Activated CD4-positive, alpha-beta T cell treated with anti-CD3 and anti-CD28 coated beads, Interleukin-2, amount 10 ng/mL, durations not matched to agents 7 days and 5 days (primary cell): ENCODE measurements at regions not wholly inside any gene's neighbourhood (a gene's known extent, or its start where the extent isn't known, plus 50 kb on each side); places are given as distances from the start of the nearest gene placed in this dataset.
"Not testable (repeated sequence)": the region's sequence is repeated elsewhere in the genome, so short reads cannot be mapped to it uniquely, and the experiment has no call there.

ENCODE experiments used
- CTCF ChIA-PET: fragments of 350-600 bp; sonication (Branson Sonifier 250); formaldehyde crosslinking; loops from one replicate; lab custom pipeline; 2021; ENCODE audit warnings: antibody characterized with exemption; lab: Charles Lee
- POLR2A ChIA-PET: fragments of 350-600 bp; sonication (Branson Sonifier 250); formaldehyde crosslinking; loops from one replicate; lab custom pipeline; 2021; ENCODE audit warnings: antibody characterized with exemption; lab: Charles Lee
- DNase-seq: peaks from one replicate; pipeline ENCODE4 v3.0.0-alpha.2; 2020
- H3K27ac Mint-ChIP-seq: one replicate; pipeline ENCODE4 v1.8.0; 2021; ENCODE audit warnings: mild to moderate bottlenecking, moderate library complexity, mixed read lengths
- H3K27me3 Mint-ChIP-seq: one replicate; pipeline ENCODE4 v1.8.0; 2021; ENCODE audit warnings: mixed read lengths
- H3K36me3 Mint-ChIP-seq: one replicate; pipeline ENCODE4 v1.8.0; 2021; ENCODE audit warnings: low read depth, mixed read lengths
- H3K4me1 Mint-ChIP-seq: one replicate; pipeline ENCODE4 v1.8.0; 2021; ENCODE audit warnings: mixed read lengths
- H3K4me3 Mint-ChIP-seq: one replicate; pipeline ENCODE4 v1.8.0; 2021; ENCODE audit warnings: mild to moderate bottlenecking, moderate library complexity, mixed read lengths
- H3K9me3 Mint-ChIP-seq: one replicate; pipeline ENCODE4 v1.8.0; 2021; ENCODE audit warnings: mixed read lengths

DNA sequence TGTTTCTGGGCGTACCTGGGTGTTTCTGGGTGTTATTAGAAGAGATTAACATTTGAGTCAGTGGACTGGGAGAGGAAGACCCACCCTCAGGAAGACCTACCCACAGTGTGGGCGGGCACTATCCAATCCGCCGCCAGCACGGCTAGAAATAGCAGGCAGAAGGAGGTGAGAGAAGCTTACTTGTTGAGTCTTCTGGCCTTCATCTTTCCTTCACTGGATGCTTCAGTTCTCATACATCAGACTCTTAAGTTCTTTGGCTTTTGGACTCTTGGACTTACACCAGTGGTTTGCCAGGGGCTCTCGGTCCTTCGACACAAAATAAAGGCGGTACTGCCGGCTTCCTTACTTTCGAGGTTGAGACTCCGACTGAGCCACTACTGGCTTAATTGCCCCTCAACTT is 654.6 kb upstream of the CADM2 start:
- no peak for DNase-seq
- H3K27ac Mint-ChIP-seq = no peak overlapping the region
- CTCF ChIA-PET = no interaction called here
- no peak overlapping the region for H3K4me3 Mint-ChIP-seq
- no peaks in the 10 kb centered on the region for H3K36me3 Mint-ChIP-seq
- H3K9me3 Mint-ChIP-seq = no peaks in the 10 kb centered on the region
- H3K4me1 Mint-ChIP-seq = no peaks in the 10 kb centered on the region
- POLR2A ChIA-PET = no interaction called here
- no peaks in the 10 kb centered on the region for H3K27me3 Mint-ChIP-seq

DNA sequence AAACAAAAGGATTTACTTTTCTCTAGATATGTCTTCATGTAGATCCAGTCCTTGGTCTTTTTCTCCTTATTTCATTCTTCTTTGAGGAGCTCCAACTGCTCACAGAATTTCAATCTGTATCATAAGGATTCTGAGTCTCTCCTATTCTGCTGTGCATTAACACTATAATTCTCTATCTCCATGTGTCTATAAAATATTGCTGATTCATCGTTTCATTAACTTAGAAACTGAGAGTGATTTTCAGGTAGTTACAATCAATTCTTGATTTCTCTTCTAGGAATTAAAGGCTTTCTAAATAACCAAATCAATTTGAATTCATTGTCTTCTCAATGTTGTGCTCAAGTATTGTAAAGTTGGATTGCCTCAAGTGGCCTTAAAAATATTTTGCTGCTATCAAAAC is 651.5 kb upstream of the CADM2 start:
- Mint-ChIP-seq H3K36me3 (no peaks in the 10 kb centered on the region), H3K4me3 (no peak overlapping the region), H3K4me1 (no peaks in the 10 kb centered on the region), H3K27ac (no peak overlapping the region), H3K9me3 (no peaks in the 10 kb centered on the region), H3K27me3 (no peaks in the 10 kb centered on the region)
- ChIA-PET CTCF (no interaction called here), POLR2A (no interaction called here)
- no peak for DNase-seq

DNA sequence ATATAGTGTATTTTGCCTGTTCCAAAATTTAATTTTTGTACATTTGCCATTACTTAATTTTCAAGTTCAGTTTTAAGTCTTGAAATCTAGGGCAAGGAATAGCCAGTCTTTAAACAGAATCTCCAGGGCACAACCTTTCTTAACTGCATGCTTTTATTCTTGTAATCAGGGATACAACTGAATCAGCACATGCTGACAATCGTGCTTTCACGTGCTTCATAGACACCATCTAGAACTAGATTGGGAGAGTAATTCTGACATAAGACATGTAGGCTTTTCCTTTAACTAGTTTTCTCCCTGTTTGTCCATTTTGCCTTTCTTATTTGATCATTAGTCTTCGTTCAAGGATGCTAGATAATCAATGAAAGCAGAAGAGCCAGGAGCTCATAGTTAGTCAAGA is 650.4 kb upstream of the CADM2 start:
- CTCF ChIA-PET = no interaction called here
- Mint-ChIP-seq H3K36me3 (no peaks in the 10 kb centered on the region), H3K27me3 (no peaks in the 10 kb centered on the region), H3K9me3 (no peaks in the 10 kb centered on the region), H3K27ac (no peak overlapping the region), H3K4me3 (no peak overlapping the region), H3K4me1 (no peaks in the 10 kb centered on the region)
- POLR2A ChIA-PET = no interaction called here
- no peak for DNase-seq

DNA sequence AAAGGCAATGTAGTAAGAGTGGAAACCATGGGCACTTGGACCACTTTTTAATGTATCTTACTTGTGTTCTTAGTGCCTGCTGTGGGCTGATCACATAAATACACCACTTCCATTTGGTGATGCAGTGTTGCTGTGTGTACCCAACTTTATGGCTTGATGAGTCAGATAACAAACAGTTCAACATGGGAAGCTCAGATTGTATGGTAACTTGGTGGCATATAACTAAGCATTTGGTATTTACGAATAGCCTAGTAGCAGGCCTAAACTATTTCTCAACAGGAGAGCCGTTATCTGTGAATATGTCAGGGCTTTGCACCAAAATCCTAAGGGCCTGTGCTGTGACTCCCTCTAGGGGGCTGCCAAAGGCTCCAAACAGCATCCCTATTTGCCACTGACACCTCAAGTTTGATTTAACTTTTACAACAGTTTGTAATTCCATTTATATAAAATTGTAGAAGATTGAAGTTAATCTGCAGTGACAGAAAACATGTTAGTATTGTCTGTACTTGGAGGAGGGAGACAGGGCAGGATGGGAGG is 640.4 kb upstream of the CADM2 start:
- ChIA-PET CTCF (no interaction called here), POLR2A (no interaction called here)
- DNase-seq = no peak
- Mint-ChIP-seq H3K4me3 (no peak overlapping the region), H3K4me1 (no peaks in the 10 kb centered on the region), H3K36me3 (no peaks in the 10 kb centered on the region), H3K27me3 (no peaks in the 10 kb centered on the region), H3K9me3 (peaks cover 5% of the 10 kb centered on the region), H3K27ac (no peak overlapping the region)

DNA sequence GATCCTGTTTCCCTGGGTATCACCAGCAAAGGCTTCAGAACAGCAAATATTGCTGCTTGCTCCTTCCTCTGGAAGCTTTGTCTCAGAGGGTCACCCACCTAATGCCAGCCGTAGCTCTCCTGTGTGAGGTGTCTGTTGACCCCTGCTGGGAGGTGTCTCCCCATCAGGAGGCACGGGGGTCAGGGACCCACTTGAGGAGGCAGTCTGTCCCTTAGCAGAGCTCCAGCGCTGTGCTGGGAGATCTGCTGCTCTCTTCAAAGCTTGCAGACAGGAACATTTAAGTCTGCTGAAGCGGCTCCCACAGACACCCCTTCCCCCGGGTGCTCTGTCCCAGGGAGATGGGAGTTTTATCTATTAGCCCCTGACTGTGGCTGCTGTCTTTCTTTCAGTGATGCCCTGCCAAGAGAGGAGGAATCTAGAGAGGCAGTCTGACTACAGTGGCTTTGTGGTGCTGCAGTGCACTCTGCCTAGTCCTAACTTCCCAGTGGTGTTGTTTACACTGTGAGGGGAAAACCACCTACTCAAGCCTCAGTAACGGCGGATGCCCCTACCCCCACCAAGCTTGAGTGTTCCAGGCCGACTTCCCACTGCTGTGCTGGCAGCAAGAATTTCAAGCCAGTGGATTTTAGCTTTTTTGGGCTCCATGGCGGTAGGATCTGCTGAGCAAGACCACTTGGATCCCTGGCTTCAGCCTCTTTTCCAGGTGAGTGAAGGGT is 593.1 kb upstream of the CADM2 start:
- H3K4me1 Mint-ChIP-seq, DNase-seq, POLR2A ChIA-PET, H3K27ac Mint-ChIP-seq, H3K4me3 Mint-ChIP-seq, CTCF ChIA-PET, H3K27me3 Mint-ChIP-seq, H3K36me3 Mint-ChIP-seq: not testable (repeated sequence)
- H3K9me3 Mint-ChIP-seq = peaks cover 20% of the 10 kb centered on the region
